T follicular helper cell (primary cell): ENCODE measurements at regions not wholly inside any gene's neighbourhood (a gene's known extent, or its start where the extent isn't known, plus 50 kb on each side); places are given as distances from the start of the nearest gene placed in this dataset.
"Not testable (repeated sequence)": the region's sequence is repeated elsewhere in the genome, so short reads cannot be mapped to it uniquely, and the experiment has no call there.

Experiments used
- DNase-seq: peaks from one replicate; pipeline ENCODE4 v3.0.0-alpha.2; 2020; ENCODE audit warnings: low read depth

GRCh38 chr2:87410371-87410770 lies 337.5 kb upstream of the PLGLB2 start:
- not testable (repeated sequence) for DNase-seq

GRCh38 chr2:87412036-87412820 lies 335.7 kb upstream of the PLGLB2 start:
- not testable (repeated sequence) for DNase-seq

GRCh38 chr2:87414331-87414730 lies 333.6 kb upstream of the PLGLB2 start:
- not testable (repeated sequence) for DNase-seq

GRCh38 chr2:87414795-87415570 lies 332.9 kb upstream of the PLGLB2 start:
- not testable (repeated sequence) for DNase-seq

GRCh38 chr2:87415586-87416265 lies 332.2 kb upstream of the PLGLB2 start:
- DNase-seq, result not testable (repeated sequence)

GRCh38 chr2:87416266-87416592 lies 331.7 kb upstream of the PLGLB2 start:
- DNase-seq, result not testable (repeated sequence)

- not testable (repeated sequence) for DNase-seq
Observed at GRCh38 chr2:87417147-87417546, 330.7 kb upstream of the PLGLB2 start.

GRCh38 chr2:87417742-87418567 lies 329.9 kb upstream of the PLGLB2 start:
- not testable (repeated sequence) for DNase-seq

GRCh38 chr2:87418823-87419822 lies 328.8 kb upstream of the PLGLB2 start:
- DNase-seq, result not testable (repeated sequence)

GRCh38 chr2:87419980-87420379 lies 327.9 kb upstream of the PLGLB2 start:
- not testable (repeated sequence) for DNase-seq

- DNase-seq, result not testable (repeated sequence)
Observed at GRCh38 chr2:87420954-87421353, 326.9 kb upstream of the PLGLB2 start.

GRCh38 chr2:87423796-87424762 lies 323.8 kb upstream of the PLGLB2 start:
- not testable (repeated sequence) for DNase-seq

- not testable (repeated sequence) for DNase-seq
Observed at GRCh38 chr2:87424763-87425154, 323.1 kb upstream of the PLGLB2 start.

GRCh38 chr2:87425191-87425590 lies 322.7 kb upstream of the PLGLB2 start:
- not testable (repeated sequence) for DNase-seq

- not testable (repeated sequence) for DNase-seq
Observed at GRCh38 chr2:87425717-87426116, 322.2 kb upstream of the PLGLB2 start.

- not testable (repeated sequence) for DNase-seq
Observed at GRCh38 chr2:87428452-87429130, 319.3 kb upstream of the PLGLB2 start.

GRCh38 chr2:87429206-87429930 lies 318.5 kb upstream of the PLGLB2 start:
- DNase-seq, result not testable (repeated sequence)

GRCh38 chr2:87429931-87430275 lies 318.0 kb upstream of the PLGLB2 start:
- not testable (repeated sequence) for DNase-seq
